Ishikawa (cell line): ENCODE measurements at regions not wholly inside any gene's neighbourhood (a gene's known extent, or its start where the extent isn't known, plus 50 kb on each side); places are given as distances from the start of the nearest gene placed in this dataset.

Source experiments
- CEBPB ChIP-seq: IDR thresholded peaks from 2 replicates; pipeline ENCODE4 v1.6.1; 2012
- CREB1 ChIP-seq: IDR thresholded peaks from 2 replicates; pipeline ENCODE4 v1.6.1; 2012; ENCODE audit warnings: low read depth
- EGR1 ChIP-seq: IDR thresholded peaks from 2 replicates; pipeline ENCODE4 v1.6.1; 2012
- EP300 ChIP-seq: IDR thresholded peaks from 2 replicates; pipeline ENCODE4 v1.6.1; 2012; ENCODE audit warnings: borderline replicate concordance
- FOXM1 ChIP-seq: IDR thresholded peaks from 2 replicates; pipeline ENCODE4 v1.6.1; 2012; ENCODE audit warnings: low read depth, borderline replicate concordance
- NFIC ChIP-seq: IDR thresholded peaks from 2 replicates; pipeline ENCODE4 v1.6.1; 2012
- RAD21 ChIP-seq: IDR thresholded peaks from 2 replicates; pipeline ENCODE4 v1.6.1; 2012; ENCODE audit warnings: low read depth
- TAF1 ChIP-seq: IDR thresholded peaks from 2 replicates; pipeline ENCODE4 v1.6.1; 2012; ENCODE audit warnings: low read depth, mild to moderate bottlenecking
- TCF12 ChIP-seq: IDR thresholded peaks from 2 replicates; pipeline ENCODE4 v1.6.1; 2012; ENCODE audit warnings: low read depth
- TEAD4 ChIP-seq: IDR thresholded peaks from 2 replicates; pipeline ENCODE4 v1.6.1; 2012
- YY1 ChIP-seq: IDR thresholded peaks from 2 replicates; pipeline ENCODE4 v1.6.1; 2012; ENCODE audit warnings: low read depth
- ZBTB7A ChIP-seq: IDR thresholded peaks from 2 replicates; pipeline ENCODE4 v1.6.1; 2012; ENCODE audit warnings: low read depth
- TF ChIP-seq, protein P1 (sequence below): IDR thresholded peaks from 2 replicates; pipeline ENCODE4 v1.6.1; 2012; ENCODE audit warnings: low read depth, mild to moderate bottlenecking
- TF ChIP-seq, protein P2 (sequence below): IDR thresholded peaks from 2 replicates; pipeline ENCODE4 v1.6.1; 2012
- TF ChIP-seq, protein P3 (sequence below): IDR thresholded peaks from 2 replicates; pipeline ENCODE4 v1.6.1; 2012

DNA sequence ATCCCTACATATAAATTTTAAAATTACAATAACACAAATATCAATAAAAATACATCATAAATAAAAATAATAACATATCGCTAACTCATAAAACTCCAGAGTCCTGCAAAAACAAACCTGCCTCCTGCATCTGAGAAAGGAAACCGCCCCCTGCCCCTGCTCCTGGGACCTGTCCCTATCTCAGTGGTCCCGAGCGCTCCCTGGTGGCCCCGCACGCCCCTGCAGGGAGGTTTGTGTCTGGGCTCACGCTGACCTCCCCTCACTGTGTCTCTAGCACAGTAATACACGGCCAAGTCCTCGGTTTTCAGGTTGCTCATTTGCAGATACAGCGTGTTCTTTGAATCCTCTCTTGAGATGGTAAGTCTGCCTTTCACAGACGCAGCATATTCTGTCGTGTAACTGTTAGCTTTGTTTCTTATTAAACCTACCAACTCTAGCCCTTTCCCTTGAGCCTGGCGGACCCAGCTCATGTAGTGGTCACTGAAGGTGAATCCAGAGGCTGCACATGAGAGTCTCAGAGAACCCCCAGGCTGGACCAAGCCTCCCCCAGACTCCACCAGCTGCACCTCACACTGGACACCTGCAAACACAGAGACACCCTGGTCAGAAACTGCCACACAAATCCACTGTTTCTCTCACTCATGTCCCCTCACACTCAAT is 554.1 kb downstream of the GOLGA6L6 start:
- no peak for TF ChIP-seq TAF1
- no peak for TF ChIP-seq FOXM1
- TF ChIP-seq RAD21, result no peak
- no peak for TF ChIP-seq CREB1
- no peak for TF ChIP-seq TCF12

DNA sequence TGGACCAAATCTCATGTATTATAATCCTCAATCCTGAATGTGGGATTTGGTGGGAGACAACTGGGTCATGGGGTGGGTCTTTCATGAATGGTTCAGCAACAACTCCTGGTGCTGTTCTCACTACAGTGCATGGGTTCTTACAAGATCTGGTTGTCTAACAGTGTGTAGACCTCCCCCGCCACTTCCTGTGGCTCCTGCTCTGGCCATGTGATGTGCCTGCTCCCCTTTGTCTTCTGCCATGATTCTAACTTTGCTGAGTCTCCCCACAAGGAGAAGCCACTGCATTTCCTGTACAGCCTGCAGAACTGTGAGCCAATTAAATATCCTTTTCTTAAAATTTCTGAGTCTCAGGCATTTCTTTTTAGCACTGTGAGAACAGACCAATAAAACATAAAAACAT is 557.5 kb downstream of the GOLGA6L6 start:
- TF ChIP-seq RAD21 (no peak), EP300 (no peak), ZBTB7A (no peak)
- TF ChIP-seq, protein P1, sequence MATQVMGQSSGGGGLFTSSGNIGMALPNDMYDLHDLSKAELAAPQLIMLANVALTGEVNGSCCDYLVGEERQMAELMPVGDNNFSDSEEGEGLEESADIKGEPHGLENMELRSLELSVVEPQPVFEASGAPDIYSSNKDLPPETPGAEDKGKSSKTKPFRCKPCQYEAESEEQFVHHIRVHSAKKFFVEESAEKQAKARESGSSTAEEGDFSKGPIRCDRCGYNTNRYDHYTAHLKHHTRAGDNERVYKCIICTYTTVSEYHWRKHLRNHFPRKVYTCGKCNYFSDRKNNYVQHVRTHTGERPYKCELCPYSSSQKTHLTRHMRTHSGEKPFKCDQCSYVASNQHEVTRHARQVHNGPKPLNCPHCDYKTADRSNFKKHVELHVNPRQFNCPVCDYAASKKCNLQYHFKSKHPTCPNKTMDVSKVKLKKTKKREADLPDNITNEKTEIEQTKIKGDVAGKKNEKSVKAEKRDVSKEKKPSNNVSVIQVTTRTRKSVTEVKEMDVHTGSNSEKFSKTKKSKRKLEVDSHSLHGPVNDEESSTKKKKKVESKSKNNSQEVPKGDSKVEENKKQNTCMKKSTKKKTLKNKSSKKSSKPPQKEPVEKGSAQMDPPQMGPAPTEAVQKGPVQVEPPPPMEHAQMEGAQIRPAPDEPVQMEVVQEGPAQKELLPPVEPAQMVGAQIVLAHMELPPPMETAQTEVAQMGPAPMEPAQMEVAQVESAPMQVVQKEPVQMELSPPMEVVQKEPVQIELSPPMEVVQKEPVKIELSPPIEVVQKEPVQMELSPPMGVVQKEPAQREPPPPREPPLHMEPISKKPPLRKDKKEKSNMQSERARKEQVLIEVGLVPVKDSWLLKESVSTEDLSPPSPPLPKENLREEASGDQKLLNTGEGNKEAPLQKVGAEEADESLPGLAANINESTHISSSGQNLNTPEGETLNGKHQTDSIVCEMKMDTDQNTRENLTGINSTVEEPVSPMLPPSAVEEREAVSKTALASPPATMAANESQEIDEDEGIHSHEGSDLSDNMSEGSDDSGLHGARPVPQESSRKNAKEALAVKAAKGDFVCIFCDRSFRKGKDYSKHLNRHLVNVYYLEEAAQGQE, result no peak

DNA sequence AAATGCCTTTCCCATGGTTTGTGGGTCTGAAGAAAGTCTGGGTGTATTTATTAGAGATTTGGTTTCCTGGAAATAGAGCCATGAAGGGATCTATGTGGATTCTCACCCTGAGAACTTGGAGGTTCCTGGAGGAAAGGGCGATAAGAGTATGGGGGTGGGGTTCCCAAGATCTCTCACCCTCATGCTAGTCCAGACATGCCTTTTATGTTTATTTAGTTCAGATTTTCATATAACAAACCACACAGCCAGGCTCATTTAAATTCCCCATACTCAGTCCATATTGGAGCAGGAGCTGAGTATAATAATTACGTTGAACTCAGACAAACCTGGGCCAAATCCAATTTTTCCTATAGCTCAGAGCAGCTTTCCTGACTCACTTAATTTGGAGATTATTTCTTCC is 566.6 kb downstream of the GOLGA6L6 start:
- TF ChIP-seq CREB1 (no peak), YY1 (no peak), ZBTB7A (no peak), TEAD4 (no peak), FOXM1 (no peak), EGR1 (no peak), NFIC (no peak), RAD21 (no peak), TAF1 (no peak), CEBPB (no peak)
- TF ChIP-seq, protein P2, sequence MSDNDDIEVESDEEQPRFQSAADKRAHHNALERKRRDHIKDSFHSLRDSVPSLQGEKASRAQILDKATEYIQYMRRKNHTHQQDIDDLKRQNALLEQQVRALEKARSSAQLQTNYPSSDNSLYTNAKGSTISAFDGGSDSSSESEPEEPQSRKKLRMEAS, result no peak

DNA sequence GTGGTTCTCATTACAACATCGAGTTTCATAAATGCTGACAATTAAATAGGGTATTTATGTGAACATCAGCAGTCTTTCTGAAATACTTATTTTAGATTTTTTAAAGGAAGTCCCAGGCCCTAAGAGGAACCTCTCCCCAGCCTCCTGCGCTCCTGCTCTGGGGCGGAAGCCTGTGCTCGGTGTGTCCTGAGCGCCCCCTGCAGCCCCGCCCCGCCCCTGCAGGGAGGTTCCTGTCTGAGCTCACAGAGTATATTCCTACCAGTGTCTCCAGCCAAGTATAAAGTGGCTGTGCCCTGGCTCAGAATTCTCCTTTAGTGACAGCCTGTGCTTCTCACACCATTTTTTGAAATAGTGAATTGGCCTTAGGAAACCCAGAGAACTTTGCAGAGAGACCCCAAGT is 567.9 kb downstream of the GOLGA6L6 start:
- TF ChIP-seq, protein P2, result no peak
- TF ChIP-seq EGR1, result no peak
- no peak for TF ChIP-seq ZBTB7A
- no peak for TF ChIP-seq RAD21
- TF ChIP-seq, protein P1, result no peak
- TF ChIP-seq TEAD4, result no peak
- TF ChIP-seq NFIC, result no peak
- TF ChIP-seq CEBPB, result no peak
- no peak for TF ChIP-seq YY1
- TF ChIP-seq, protein P3, sequence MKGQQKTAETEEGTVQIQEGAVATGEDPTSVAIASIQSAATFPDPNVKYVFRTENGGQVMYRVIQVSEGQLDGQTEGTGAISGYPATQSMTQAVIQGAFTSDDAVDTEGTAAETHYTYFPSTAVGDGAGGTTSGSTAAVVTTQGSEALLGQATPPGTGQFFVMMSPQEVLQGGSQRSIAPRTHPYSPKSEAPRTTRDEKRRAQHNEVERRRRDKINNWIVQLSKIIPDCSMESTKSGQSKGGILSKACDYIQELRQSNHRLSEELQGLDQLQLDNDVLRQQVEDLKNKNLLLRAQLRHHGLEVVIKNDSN, result no peak

DNA sequence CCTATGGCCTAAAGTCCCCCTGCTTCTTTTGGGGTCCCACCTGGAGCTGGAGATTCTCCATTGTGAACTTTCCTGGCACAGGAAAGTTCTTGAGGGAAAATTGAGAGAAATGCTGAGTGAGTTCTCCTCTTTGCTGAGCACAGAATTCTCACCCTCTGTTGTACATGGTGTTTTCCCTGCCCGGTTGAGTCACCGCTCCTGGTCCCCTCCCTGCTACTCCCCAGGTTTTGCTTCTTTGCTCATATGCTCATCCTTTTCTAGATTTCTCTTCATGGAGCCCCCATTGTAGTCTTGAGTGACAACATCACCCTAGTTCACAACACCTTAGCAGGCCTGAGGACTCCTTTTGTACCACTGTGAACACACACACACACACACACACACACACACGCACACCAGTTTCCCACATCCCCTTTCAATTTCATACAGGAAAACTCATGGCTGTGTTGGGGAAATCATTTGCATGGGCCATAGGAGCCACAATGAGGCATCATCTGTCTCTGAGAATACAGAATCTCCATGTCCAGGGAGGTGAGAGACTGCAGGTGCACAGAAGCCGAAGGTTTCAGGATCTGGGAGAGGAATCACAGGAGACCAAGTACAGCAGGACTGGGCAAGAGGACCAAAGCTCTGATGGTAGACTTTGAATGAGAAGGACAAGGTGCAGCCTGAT is 585.3 kb downstream of the GOLGA6L6 start:
- TF ChIP-seq RAD21 (no peak), EP300 (no peak), TAF1 (no peak), CEBPB (no peak), TCF12 (no peak), CREB1 (no peak), NFIC (no peak)
- TF ChIP-seq, protein P1, result no peak
- TF ChIP-seq, protein P3, result no peak
- TF ChIP-seq, protein P2, result no peak
